Tibial artery (tissue), 4 donors: ENCODE measurements at regions not wholly inside any gene's neighbourhood (a gene's known extent, or its start where the extent isn't known, plus 50 kb on each side); places are given as distances from the start of the nearest gene placed in this dataset.

Experiments
- DNase-seq, 2 donors: peaks; one replicate each; pipeline ENCODE4 v3.0.0-alpha.2; 2019
- H3K27ac ChIP-seq, 2 donors: fragments of 200-600 bp; sonication (generic) in 1 of 2; 1 replicate in 1 of 2; 2 replicates in 1 of 2; pipeline ENCODE4 v1.5.1; 2018 to 2019; ENCODE audit warnings: mild to moderate bottlenecking in 1 of 2
- H3K27me3 ChIP-seq, 2 donors: fragments of 200-600 bp; sonication (generic) in 1 of 2; one replicate each; pipeline versions ENCODE4 v1.5.1 to v1.6.0; 2016 to 2019
- H3K36me3 ChIP-seq, 3 donors: fragments of 200-600 bp; sonication (generic) in 2 of 3; one replicate each; pipeline ENCODE4 v1.5.1; 2016 to 2019; ENCODE audit warnings: mild to moderate bottlenecking in 2 of 3
- H3K4me1 ChIP-seq, 4 donors: fragments of 200-600 bp; sonication (generic) in 2 of 4; 1 replicate in 3 of 4; 2 replicates in 1 of 4; pipeline ENCODE4 v1.5.1; 2016 to 2019
- H3K4me3 ChIP-seq, 2 donors: fragments of 200-600 bp; sonication (generic) in 1 of 2; 1 replicate in 1 of 2; 2 replicates in 1 of 2; pipeline ENCODE4 v1.5.1; 2018 to 2019; ENCODE audit warnings: mild to moderate bottlenecking in 2 of 2
- H3K9me3 ChIP-seq, 3 donors: fragments of 200-600 bp; sonication (generic) in 1 of 3; one replicate each; pipeline ENCODE4 v1.5.1; 2016 to 2019
- intact Hi-C: fragments of 100-400 bp; cut with DNase I; formaldehyde crosslinking; loops from one replicate; pipeline ENCODE4 v1.15.0; 2023; ENCODE audit warnings: low total_unique reads
- TF ChIP-seq, protein P1 (sequence below), 2 experiments: fragments of 200-600 bp in 1 of 2; fragments of 450-650 bp in 1 of 2; IDR thresholded peaks; one replicate each; pipeline ENCODE4 v1.5.1; 2017 to 2019; ENCODE audit warnings: antibody characterized with exemption in 2 of 2, mild to moderate bottlenecking in 1 of 2, moderate library complexity in 1 of 2

GRCh38 chr5:136665331-136665730 is 300.0 kb upstream of the TRPC7 start:
- intact Hi-C loops = no loop called here
- Histone ChIP-seq H3K9me3 (no peaks in the 10 kb centered on the region), H3K4me1 (no peaks in the 10 kb centered on the region), H3K27me3 (no peaks in the 10 kb centered on the region), H3K27ac (no peak overlapping the region), H3K4me3 (no peak overlapping the region), H3K36me3 (no peaks in the 10 kb centered on the region)
- no peak for DNase-seq
- TF ChIP-seq, protein P1, sequence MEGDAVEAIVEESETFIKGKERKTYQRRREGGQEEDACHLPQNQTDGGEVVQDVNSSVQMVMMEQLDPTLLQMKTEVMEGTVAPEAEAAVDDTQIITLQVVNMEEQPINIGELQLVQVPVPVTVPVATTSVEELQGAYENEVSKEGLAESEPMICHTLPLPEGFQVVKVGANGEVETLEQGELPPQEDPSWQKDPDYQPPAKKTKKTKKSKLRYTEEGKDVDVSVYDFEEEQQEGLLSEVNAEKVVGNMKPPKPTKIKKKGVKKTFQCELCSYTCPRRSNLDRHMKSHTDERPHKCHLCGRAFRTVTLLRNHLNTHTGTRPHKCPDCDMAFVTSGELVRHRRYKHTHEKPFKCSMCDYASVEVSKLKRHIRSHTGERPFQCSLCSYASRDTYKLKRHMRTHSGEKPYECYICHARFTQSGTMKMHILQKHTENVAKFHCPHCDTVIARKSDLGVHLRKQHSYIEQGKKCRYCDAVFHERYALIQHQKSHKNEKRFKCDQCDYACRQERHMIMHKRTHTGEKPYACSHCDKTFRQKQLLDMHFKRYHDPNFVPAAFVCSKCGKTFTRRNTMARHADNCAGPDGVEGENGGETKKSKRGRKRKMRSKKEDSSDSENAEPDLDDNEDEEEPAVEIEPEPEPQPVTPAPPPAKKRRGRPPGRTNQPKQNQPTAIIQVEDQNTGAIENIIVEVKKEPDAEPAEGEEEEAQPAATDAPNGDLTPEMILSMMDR (IDR thresholded peaks at IDR 0.05) = no peak

DNA sequence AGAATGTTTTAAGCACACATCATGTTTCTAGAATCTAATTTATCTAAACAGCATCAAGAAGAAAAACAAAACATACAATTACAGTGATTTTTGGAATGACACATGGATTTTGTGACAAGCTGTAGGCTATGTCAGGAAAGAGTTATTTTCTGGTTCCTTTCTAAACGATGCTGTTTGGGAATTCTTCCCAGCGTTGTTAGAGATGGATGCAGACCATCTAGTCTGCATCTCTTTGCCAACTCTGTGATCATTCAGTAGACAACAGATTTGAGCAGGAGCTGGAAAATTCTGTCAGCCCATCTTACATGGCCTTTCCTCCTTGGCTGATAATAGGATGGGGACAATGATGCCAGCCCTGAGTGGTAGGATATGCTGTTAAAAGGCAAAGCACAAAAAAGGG is 295.7 kb upstream of the TRPC7 start:
- H3K9me3 ChIP-seq = no peaks in the 10 kb centered on the region
- no peak overlapping the region for H3K27ac ChIP-seq
- H3K27me3 ChIP-seq = no peaks in the 10 kb centered on the region
- no peak overlapping the region for H3K4me3 ChIP-seq
- no peaks in the 10 kb centered on the region for H3K4me1 ChIP-seq
- TF ChIP-seq, protein P1 (IDR thresholded peaks at IDR 0.05) = no peak
- DNase-seq = no peak
- intact Hi-C loops = no loop called here
- H3K36me3 ChIP-seq = no peaks in the 10 kb centered on the region

GRCh38 chr5:136656811-136657210 is 291.5 kb upstream of the TRPC7 start:
- intact Hi-C loops = no loop called here
- Histone ChIP-seq H3K27ac (no peak overlapping the region), H3K36me3 (no peaks in the 10 kb centered on the region), H3K9me3 (no peaks in the 10 kb centered on the region), H3K4me1 (no peaks in the 10 kb centered on the region), H3K4me3 (no peak overlapping the region), H3K27me3 (no peaks in the 10 kb centered on the region)
- no peak for DNase-seq
- TF ChIP-seq, protein P1 (IDR thresholded peaks at IDR 0.05) = no peak

GRCh38 chr5:136655468-136655867 is 290.1 kb upstream of the TRPC7 start:
- no peaks in the 10 kb centered on the region for H3K36me3 ChIP-seq
- H3K27ac ChIP-seq = no peak overlapping the region
- H3K4me3 ChIP-seq = no peak overlapping the region
- TF ChIP-seq, protein P1 (IDR thresholded peaks at IDR 0.05) = no peak
- H3K9me3 ChIP-seq = no peaks in the 10 kb centered on the region
- H3K4me1 ChIP-seq = no peaks in the 10 kb centered on the region
- H3K27me3 ChIP-seq = no peaks in the 10 kb centered on the region
- intact Hi-C loops = no loop called here
- no peak for DNase-seq

- no peaks in the 10 kb centered on the region for H3K36me3 ChIP-seq
- H3K4me3 ChIP-seq = no peak overlapping the region
- no peaks in the 10 kb centered on the region for H3K27me3 ChIP-seq
- no peak overlapping the region for H3K27ac ChIP-seq
- DNase-seq = no peak
- TF ChIP-seq, protein P1 (IDR thresholded peaks at IDR 0.05) = no peak
- H3K4me1 ChIP-seq = no peaks in the 10 kb centered on the region
- no peaks in the 10 kb centered on the region for H3K9me3 ChIP-seq
- intact Hi-C loops = no loop called here
These were observed 281.6 kb upstream of the TRPC7 start for GRCh38 chr5:136646915-136647314.

- DNase-seq = no peak
- TF ChIP-seq, protein P1 (IDR thresholded peaks at IDR 0.05) = no peak
- no peak overlapping the region for H3K27ac ChIP-seq
- intact Hi-C loops = loop anchor here (5.0 kb wide), 1 partner anchor 1499 kb away; no protein-coding TSS in a partner anchor
- H3K27me3 ChIP-seq = peaks cover 0 to 2% of the 10 kb centered on the region in 2 donors
- no peak overlapping the region for H3K4me3 ChIP-seq
- H3K36me3 ChIP-seq = no peaks in the 10 kb centered on the region
- no peaks in the 10 kb centered on the region for H3K4me1 ChIP-seq
- H3K9me3 ChIP-seq = no peaks in the 10 kb centered on the region
These were observed 277.6 kb upstream of the TRPC7 start for GRCh38 chr5:136642976-136643375.
